Activated naive CD4-positive, alpha-beta T cell treated with anti-CD3 and anti-CD28 coated beads, Interleukin-2, amount 50 U/mL, for 24 hours (primary cell): ENCODE measurements at regions not wholly inside any gene's neighbourhood (a gene's known extent, or its start where the extent isn't known, plus 50 kb on each side); places are given as distances from the start of the nearest gene placed in this dataset.

Source experiments
- H3K27ac Mint-ChIP-seq: one replicate; pipeline ENCODE4 v1.8.0; 2021; ENCODE audit warnings: mild to moderate bottlenecking, mixed read lengths
- H3K27me3 Mint-ChIP-seq: one replicate; pipeline ENCODE4 v1.8.0; 2021; ENCODE audit warnings: mixed read lengths
- H3K36me3 Mint-ChIP-seq: one replicate; pipeline ENCODE4 v1.8.0; 2021; ENCODE audit warnings: mixed read lengths
- H3K4me1 Mint-ChIP-seq: one replicate; pipeline ENCODE4 v1.8.0; 2021; ENCODE audit warnings: mixed read lengths
- H3K4me3 Mint-ChIP-seq: one replicate; pipeline ENCODE4 v1.8.0; 2021; ENCODE audit warnings: mild to moderate bottlenecking, mixed read lengths
- H3K9me3 Mint-ChIP-seq: one replicate; pipeline ENCODE4 v1.8.0; 2021; ENCODE audit warnings: mixed read lengths

GRCh38 chr11:119532551-119532950, 109.6 kb upstream of the THY1 start:
- Mint-ChIP-seq H3K36me3 (no peaks in the 10 kb centered on the region), H3K27ac (no peak overlapping the region), H3K4me3 (no peak overlapping the region), H3K4me1 (no peaks in the 10 kb centered on the region), H3K9me3 (no peaks in the 10 kb centered on the region), H3K27me3 (peaks cover 4% of the 10 kb centered on the region)

- Mint-ChIP-seq H3K27ac (no peak overlapping the region), H3K36me3 (no peaks in the 10 kb centered on the region), H3K27me3 (peaks cover 4% of the 10 kb centered on the region), H3K4me3 (no peak overlapping the region), H3K4me1 (no peaks in the 10 kb centered on the region), H3K9me3 (no peaks in the 10 kb centered on the region)
Observed at GRCh38 chr11:119531623-119532022, 108.7 kb upstream of the THY1 start.

- Mint-ChIP-seq H3K4me3 (no peak overlapping the region), H3K9me3 (no peaks in the 10 kb centered on the region), H3K4me1 (no peaks in the 10 kb centered on the region), H3K36me3 (no peaks in the 10 kb centered on the region), H3K27ac (no peak overlapping the region), H3K27me3 (peaks cover 4% of the 10 kb centered on the region)
Observed at GRCh38 chr11:119531056-119531455, 108.1 kb upstream of the THY1 start.

GRCh38 chr11:119530509-119530908, 107.5 kb upstream of the THY1 start:
- H3K27ac Mint-ChIP-seq, result no peak overlapping the region
- peaks cover 4% of the 10 kb centered on the region for H3K27me3 Mint-ChIP-seq
- no peaks in the 10 kb centered on the region for H3K9me3 Mint-ChIP-seq
- H3K4me3 Mint-ChIP-seq, result no peak overlapping the region
- no peaks in the 10 kb centered on the region for H3K4me1 Mint-ChIP-seq
- no peaks in the 10 kb centered on the region for H3K36me3 Mint-ChIP-seq

- no peaks in the 10 kb centered on the region for H3K9me3 Mint-ChIP-seq
- no peaks in the 10 kb centered on the region for H3K36me3 Mint-ChIP-seq
- H3K4me1 Mint-ChIP-seq, result no peaks in the 10 kb centered on the region
- no peak overlapping the region for H3K4me3 Mint-ChIP-seq
- no peak overlapping the region for H3K27ac Mint-ChIP-seq
- peaks cover 4% of the 10 kb centered on the region for H3K27me3 Mint-ChIP-seq
Observed at GRCh38 chr11:119529936-119530335, 107.0 kb upstream of the THY1 start.

GRCh38 chr11:119529063-119529845, 106.3 kb upstream of the THY1 start:
- Mint-ChIP-seq H3K4me1 (no peaks in the 10 kb centered on the region), H3K9me3 (no peaks in the 10 kb centered on the region), H3K27ac (no peak overlapping the region), H3K27me3 (peaks cover 4% of the 10 kb centered on the region), H3K36me3 (no peaks in the 10 kb centered on the region), H3K4me3 (no peak overlapping the region)

GRCh38 chr11:119525867-119526196, 102.9 kb upstream of the THY1 start:
- H3K27ac Mint-ChIP-seq, result no peak overlapping the region
- H3K4me1 Mint-ChIP-seq, result no peaks in the 10 kb centered on the region
- H3K36me3 Mint-ChIP-seq, result no peaks in the 10 kb centered on the region
- no peaks in the 10 kb centered on the region for H3K9me3 Mint-ChIP-seq
- peaks cover 2% of the 10 kb centered on the region for H3K27me3 Mint-ChIP-seq
- H3K4me3 Mint-ChIP-seq, result no peak overlapping the region

- Mint-ChIP-seq H3K27me3 (peaks cover 2% of the 10 kb centered on the region), H3K4me1 (no peaks in the 10 kb centered on the region), H3K9me3 (no peaks in the 10 kb centered on the region), H3K36me3 (no peaks in the 10 kb centered on the region), H3K27ac (no peak overlapping the region), H3K4me3 (no peak overlapping the region)
Observed at GRCh38 chr11:119525180-119525866, 102.4 kb upstream of the THY1 start.

- Mint-ChIP-seq H3K27me3 (peaks cover 2% of the 10 kb centered on the region), H3K36me3 (no peaks in the 10 kb centered on the region), H3K4me3 (no peak overlapping the region), H3K9me3 (no peaks in the 10 kb centered on the region), H3K4me1 (no peaks in the 10 kb centered on the region), H3K27ac (no peak overlapping the region)
Observed at GRCh38 chr11:119523539-119524157, 100.7 kb upstream of the THY1 start.

- Mint-ChIP-seq H3K4me1 (no peaks in the 10 kb centered on the region), H3K9me3 (no peaks in the 10 kb centered on the region), H3K27ac (no peak overlapping the region), H3K4me3 (no peak overlapping the region), H3K27me3 (peaks cover 2% of the 10 kb centered on the region), H3K36me3 (no peaks in the 10 kb centered on the region)
Observed at GRCh38 chr11:119522609-119523008, 99.6 kb upstream of the THY1 start.

GRCh38 chr11:119521551-119521950, 98.6 kb upstream of the THY1 start:
- H3K9me3 Mint-ChIP-seq, result no peaks in the 10 kb centered on the region
- H3K27me3 Mint-ChIP-seq, result peaks cover 2% of the 10 kb centered on the region
- no peaks in the 10 kb centered on the region for H3K4me1 Mint-ChIP-seq
- H3K4me3 Mint-ChIP-seq, result no peak overlapping the region
- H3K36me3 Mint-ChIP-seq, result no peaks in the 10 kb centered on the region
- no peak overlapping the region for H3K27ac Mint-ChIP-seq

GRCh38 chr11:119520966-119521365, 98.0 kb upstream of the THY1 start:
- no peak overlapping the region for H3K4me3 Mint-ChIP-seq
- no peak overlapping the region for H3K27ac Mint-ChIP-seq
- H3K4me1 Mint-ChIP-seq, result no peaks in the 10 kb centered on the region
- H3K27me3 Mint-ChIP-seq, result peaks cover 2% of the 10 kb centered on the region
- no peaks in the 10 kb centered on the region for H3K36me3 Mint-ChIP-seq
- no peaks in the 10 kb centered on the region for H3K9me3 Mint-ChIP-seq

GRCh38 chr11:119520400-119520799, 97.4 kb upstream of the THY1 start:
- Mint-ChIP-seq H3K27me3 (peaks cover 2% of the 10 kb centered on the region), H3K36me3 (no peaks in the 10 kb centered on the region), H3K4me3 (no peak overlapping the region), H3K9me3 (no peaks in the 10 kb centered on the region), H3K27ac (no peak overlapping the region), H3K4me1 (no peaks in the 10 kb centered on the region)

GRCh38 chr11:119519796-119520195, 96.8 kb upstream of the THY1 start:
- H3K27me3 Mint-ChIP-seq, result peaks cover 2% of the 10 kb centered on the region
- no peak overlapping the region for H3K4me3 Mint-ChIP-seq
- no peak overlapping the region for H3K27ac Mint-ChIP-seq

GRCh38 chr11:119518746-119519730, 96.1 kb upstream of the THY1 start:
- no peaks in the 10 kb centered on the region for H3K4me1 Mint-ChIP-seq
- peaks cover 2% of the 10 kb centered on the region for H3K27me3 Mint-ChIP-seq
- no peak overlapping the region for H3K27ac Mint-ChIP-seq
- H3K36me3 Mint-ChIP-seq, result no peaks in the 10 kb centered on the region
- no peak overlapping the region for H3K4me3 Mint-ChIP-seq
- H3K9me3 Mint-ChIP-seq, result no peaks in the 10 kb centered on the region

More at GRCh38 chr11:119519796-119520195, 96.8 kb upstream of the THY1 start:
- Mint-ChIP-seq H3K9me3 (no peaks in the 10 kb centered on the region), H3K36me3 (no peaks in the 10 kb centered on the region), H3K4me1 (no peaks in the 10 kb centered on the region)
